HPDE6-E6E7 (cell line): ENCODE measurements at regions not wholly inside any gene's neighbourhood (a gene's known extent, or its start where the extent isn't known, plus 50 kb on each side); places are given as distances from the start of the nearest gene placed in this dataset.
A peak's percentile ranks its signal among the peaks of the same experiment; 100 is the strongest.
"Not testable (repeated sequence)": the region's sequence is repeated elsewhere in the genome, so short reads cannot be mapped to it uniquely, and the experiment has no call there.

ENCODE experiments used
- DNase-seq: peaks from one replicate; pipeline ENCODE4 v3.0.0; 2011; ENCODE audit warnings: missing footprints; ENCODE audit errors: extremely low spot score

GRCh38 chr4:81723927-81724587 is 252.3 kb upstream of the RASGEF1B start:
- DNase-seq = no peak

- no peak for DNase-seq
Observed at GRCh38 chr4:81723019-81723884, 251.5 kb upstream of the RASGEF1B start.

GRCh38 chr4:81722290-81722851 is 250.7 kb upstream of the RASGEF1B start:
- no peak for DNase-seq

GRCh38 chr4:81715757-81716156 is 244.1 kb upstream of the RASGEF1B start:
- DNase-seq = no peak

- DNase-seq = not testable (repeated sequence)
Observed at GRCh38 chr4:81715357-81715756, 243.7 kb upstream of the RASGEF1B start.

GRCh38 chr4:81714291-81714690 is 242.6 kb upstream of the RASGEF1B start:
- DNase-seq = no peak

GRCh38 chr4:81712714-81713113 is 241.0 kb upstream of the RASGEF1B start:
- DNase-seq = no peak

- DNase-seq = no peak
Observed at GRCh38 chr4:81704461-81704860, 232.8 kb upstream of the RASGEF1B start.

- DNase-seq = no peak
Observed at GRCh38 chr4:81700189-81700588, 228.5 kb upstream of the RASGEF1B start.

GRCh38 chr4:81698538-81699296 is 227.0 kb upstream of the RASGEF1B start:
- DNase-seq = no peak

- no peak for DNase-seq
Observed at GRCh38 chr4:81694176-81694913, 222.6 kb upstream of the RASGEF1B start.

- no peak for DNase-seq
Observed at GRCh38 chr4:81690871-81691270, 219.2 kb upstream of the RASGEF1B start.

GRCh38 chr4:81688085-81688484 is 216.4 kb upstream of the RASGEF1B start:
- DNase-seq = peak; percentile 39

GRCh38 chr4:81687471-81687870 is 215.8 kb upstream of the RASGEF1B start:
- no peak for DNase-seq

GRCh38 chr4:81685104-81685503 is 213.4 kb upstream of the RASGEF1B start:
- DNase-seq = no peak

GRCh38 chr4:81684352-81684751 is 212.6 kb upstream of the RASGEF1B start:
- no peak for DNase-seq

GRCh38 chr4:81682492-81682891 is 210.8 kb upstream of the RASGEF1B start:
- no peak for DNase-seq

GRCh38 chr4:81679315-81679714 is 207.6 kb upstream of the RASGEF1B start:
- DNase-seq = no peak

GRCh38 chr4:81678801-81679200 is 207.1 kb upstream of the RASGEF1B start:
- DNase-seq = no peak

- DNase-seq = no peak
Observed at GRCh38 chr4:81676537-81676936, 204.8 kb upstream of the RASGEF1B start.

- DNase-seq = no peak
Observed at GRCh38 chr4:81675791-81676393, 204.2 kb upstream of the RASGEF1B start.
